H1 (cell line): ENCODE measurements at regions not wholly inside any gene's neighbourhood (a gene's known extent, or its start where the extent isn't known, plus 50 kb on each side); places are given as distances from the start of the nearest gene placed in this dataset.
"Not testable (repeated sequence)": the region's sequence is repeated elsewhere in the genome, so short reads cannot be mapped to it uniquely, and the experiment has no call there.

Source experiments
- CTCF ChIA-PET: fragments of 300-600 bp; sonication (Branson Sonifier 250); formaldehyde crosslinking; loops from one replicate; lab custom pipeline; 2021; ENCODE audit not compliant: partially characterized antibody; lab: Charles Lee
- POLR2A ChIA-PET: fragments of 300-600 bp; sonication (Branson Sonifier 250); formaldehyde crosslinking; loops from one replicate; lab custom pipeline; 2021; ENCODE audit warnings: inconsistent platforms; ENCODE audit not compliant: partially characterized antibody; lab: Charles Lee
- DNase-seq, 2 experiments: peaks; one replicate each; pipeline versions ENCODE4 v3.0.0 to v3.0.0-alpha.2; 2010 to 2022; ENCODE audit warnings: low spot score in 2 of 2, low read depth in 1 of 2, mixed read lengths in 1 of 2
- FAIRE-seq: peaks from 2 replicates; lab custom pipeline; 2011; peaks lifted over from hg19 to GRCh38; lab: Jason Lieb, UNC
- H2AFZ ChIP-seq: 2 replicates; pipeline ENCODE4 v1.8.1; 2012; ENCODE audit warnings: low read length, inconsistent platforms
- H2AK5ac ChIP-seq: 2 replicates; pipeline ENCODE4 v1.6.1; 2013; ENCODE audit warnings: low read depth, low read length
- H2BK120ac ChIP-seq: replicated peaks from 2 replicates; pipeline ENCODE3; 2013; ENCODE audit warnings: low read depth, low read length, inconsistent platforms
- H2BK12ac ChIP-seq: 2 replicates; pipeline ENCODE4 v1.6.1; 2013; ENCODE audit warnings: low read depth, low read length
- H2BK15ac ChIP-seq: 2 replicates; pipeline ENCODE4 v1.6.1; 2013; ENCODE audit warnings: low read length
- H2BK20ac ChIP-seq: 2 replicates; pipeline ENCODE4 v1.6.1; 2013; ENCODE audit warnings: low read length
- H2BK5ac ChIP-seq: 2 replicates; pipeline ENCODE4 v1.6.1; 2013; ENCODE audit warnings: low read depth, low read length
- H3K14ac ChIP-seq: 2 replicates; pipeline ENCODE4 v1.6.1; 2013; ENCODE audit warnings: inconsistent platforms; ENCODE audit not compliant: insufficient read length
- H3K18ac ChIP-seq: 2 replicates; pipeline ENCODE4 v1.6.1; 2013; ENCODE audit warnings: low read length; ENCODE audit errors: extremely low read depth
- H3K23ac ChIP-seq: 2 replicates; pipeline ENCODE4 v1.6.1; 2013; ENCODE audit warnings: inconsistent platforms; ENCODE audit not compliant: insufficient read length
- H3K23me2 ChIP-seq: 2 replicates; pipeline ENCODE4 v1.6.1; 2013; ENCODE audit warnings: low read depth, low read length
- H3K27ac ChIP-seq: 2 replicates; pipeline ENCODE4 v1.6.1; 2011; ENCODE audit warnings: low read depth, low read length, inconsistent platforms
- H3K27me3 ChIP-seq, 4 experiments: replicated peaks in 1 of 4; 1 replicate in 1 of 4; 2 replicates in 3 of 4; pipeline versions ENCODE4 v1.6.1 to v1.8.1; 2011 to 2013; ENCODE audit warnings: low read length in 3 of 4, mild to moderate bottlenecking in 3 of 4, inconsistent platforms in 2 of 4, mixed read lengths in 2 of 4, moderate library complexity in 1 of 4; ENCODE audit not compliant: control insufficient read depth in 3 of 4, insufficient read depth in 3 of 4; ENCODE audit errors: extremely low read depth in 1 of 4
- H3K36me3 ChIP-seq, 4 experiments: 2 replicates each; pipeline versions ENCODE4 v1.6.1 to v1.8.1; 2011 to 2013; ENCODE audit warnings: mild to moderate bottlenecking in 4 of 4, low read length in 3 of 4, moderate library complexity in 2 of 4, control low read depth in 1 of 4, inconsistent platforms in 1 of 4; ENCODE audit not compliant: insufficient read depth in 4 of 4, control insufficient read depth in 2 of 4
- H3K4ac ChIP-seq: replicated peaks from 2 replicates; pipeline ENCODE3; 2013; ENCODE audit warnings: low read length, low read depth, mixed read lengths, inconsistent platforms; ENCODE audit not compliant: insufficient read length
- H3K4me1 ChIP-seq, 4 experiments: replicated peaks in 1 of 4; 1 replicate in 1 of 4; 2 replicates in 3 of 4; pipeline versions ENCODE4 v1.6.1 to v1.8.1; 2011 to 2013; ENCODE audit warnings: low read length in 3 of 4, inconsistent platforms in 2 of 4, mixed read lengths in 1 of 4; ENCODE audit not compliant: insufficient read depth in 4 of 4, control insufficient read depth in 3 of 4
- H3K4me2 ChIP-seq, 2 experiments: 2 replicates each; pipeline versions ENCODE4 v1.6.1 to v1.8.1; 2011 to 2013; ENCODE audit warnings: low read depth in 2 of 2, low read length in 2 of 2, control low read depth in 1 of 2, inconsistent platforms in 1 of 2, mild to moderate bottlenecking in 1 of 2; ENCODE audit not compliant: insufficient read depth in 1 of 2
- H3K4me3 ChIP-seq, 4 experiments: fragments of 200-600, 300-600 bp in 1 of 4; sonication (generic), shearing (Covaris generic), sonication (Bioruptor Twin) in 1 of 4; 2 replicates each; pipeline versions ENCODE4 v1.5.1 to v1.8.1; 2011 to 2016; ENCODE audit warnings: low read length in 4 of 4, low read depth in 3 of 4, control low read depth in 2 of 4, inconsistent platforms in 2 of 4, mild to moderate bottlenecking in 2 of 4, mixed read lengths in 1 of 4, moderate library complexity in 1 of 4; ENCODE audit not compliant: insufficient read depth in 2 of 4; ENCODE audit errors: extremely low read depth in 1 of 4
- H3K56ac ChIP-seq: replicated peaks from 2 replicates; pipeline ENCODE3; 2013; ENCODE audit warnings: low read depth, mild to moderate bottlenecking, mixed read lengths, low read length, inconsistent platforms; ENCODE audit not compliant: insufficient read length
- H3K79me1 ChIP-seq: 2 replicates; pipeline ENCODE4 v1.6.1; 2013; ENCODE audit warnings: low read depth, low read length, control low read depth
- H3K79me2 ChIP-seq, 2 experiments: 2 replicates each; pipeline versions ENCODE4 v1.6.1 to v1.8.1; 2012 to 2013; ENCODE audit warnings: low read length in 2 of 2, mild to moderate bottlenecking in 2 of 2, inconsistent platforms in 1 of 2; ENCODE audit not compliant: insufficient read depth in 2 of 2, control insufficient read depth in 1 of 2
- H3K9ac ChIP-seq, 4 experiments: replicated peaks in 1 of 4; 1 replicate in 1 of 4; 2 replicates in 3 of 4; pipeline versions ENCODE4 v1.6.1 to v1.8.1; 2011 to 2013; ENCODE audit warnings: low read depth in 3 of 4, low read length in 3 of 4, control low read depth in 2 of 4, mild to moderate bottlenecking in 2 of 4, moderate library complexity in 2 of 4, inconsistent platforms in 1 of 4; ENCODE audit errors: extremely low read depth in 1 of 4
- H3K9me3 ChIP-seq, 2 experiments: 2 replicates each; pipeline versions ENCODE4 v1.6.1 to v1.8.1; 2012 to 2013; ENCODE audit warnings: mild to moderate bottlenecking in 2 of 2, moderate library complexity in 2 of 2, control low read depth in 1 of 2, inconsistent platforms in 1 of 2, low read depth in 1 of 2, low read length in 1 of 2, mixed read lengths in 1 of 2; ENCODE audit not compliant: insufficient read depth in 2 of 2
- H4K20me1 ChIP-seq, 2 experiments: replicated peaks in 1 of 2; 2 replicates each; pipeline versions ENCODE3 to v1.8.1; 2011 to 2013; ENCODE audit warnings: inconsistent platforms in 2 of 2, low read length in 2 of 2, mild to moderate bottlenecking in 1 of 2; ENCODE audit not compliant: insufficient read depth in 2 of 2, control insufficient read depth in 1 of 2
- H4K5ac ChIP-seq: 2 replicates; pipeline ENCODE4 v1.6.1; 2013; ENCODE audit warnings: low read length, low read depth, mixed read lengths, inconsistent platforms; ENCODE audit not compliant: insufficient read length
- H4K8ac ChIP-seq: 2 replicates; pipeline ENCODE4 v1.8.0; 2013; ENCODE audit warnings: mild to moderate bottlenecking, moderate library complexity, low read length, inconsistent platforms; ENCODE audit not compliant: insufficient read depth; ENCODE audit errors: extremely low read depth
- H4K91ac ChIP-seq: replicated peaks from 2 replicates; pipeline ENCODE3; 2013; ENCODE audit warnings: low read length, mixed read lengths, inconsistent platforms; ENCODE audit not compliant: insufficient read length
- WGBS, 2 experiments: shearing (Covaris generic) in 1 of 2; methylation state at CpG; one replicate each; pipeline versions ENCODE4 v1.1.6 to v1.1.7; 2013 to 2015; ENCODE audit warnings: low lambda C conversion rate in 2 of 2, mixed read lengths in 2 of 2, inconsistent platforms in 1 of 2, low coverage in 1 of 2, missing lambda C conversion rate in 1 of 2; ENCODE audit not compliant: insufficient replicate concordance in 2 of 2, insufficient coverage in 1 of 2, insufficient read length in 1 of 2; ENCODE audit errors: extremely low coverage in 1 of 2, missing lambda C conversion rate in 1 of 2; 5-methylcytosine and 5-hydroxymethylcytosine counted together

DNA sequence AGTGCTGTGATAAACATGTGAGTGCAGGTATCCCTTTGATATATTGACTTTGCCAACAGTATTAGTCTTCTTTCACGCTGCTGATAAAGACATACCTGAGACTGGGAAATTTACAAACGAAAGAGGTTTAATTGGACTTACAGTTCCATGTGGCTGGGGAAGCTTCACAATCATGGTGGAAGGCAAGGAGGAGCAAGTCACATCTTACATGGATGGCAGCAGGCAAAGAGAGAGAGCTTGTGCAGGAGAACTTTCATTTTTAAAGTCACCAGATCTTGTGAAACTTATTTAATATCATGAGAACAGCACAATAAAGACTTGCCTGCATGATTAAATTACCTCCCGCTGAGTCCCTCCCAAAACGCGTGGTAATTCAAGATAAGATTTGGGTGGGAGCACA is 277.9 kb upstream of the GCFC2 start:
- H3K79me2 ChIP-seq, POLR2A ChIA-PET, H3K18ac ChIP-seq, H2BK5ac ChIP-seq, H3K79me1 ChIP-seq, H2BK15ac ChIP-seq, H3K27me3 ChIP-seq, H3K23me2 ChIP-seq, H3K4me2 ChIP-seq, H2BK12ac ChIP-seq, H2AFZ ChIP-seq, DNase-seq, H3K4ac ChIP-seq, H3K4me1 ChIP-seq, H3K56ac ChIP-seq, H4K20me1 ChIP-seq, H2AK5ac ChIP-seq, H4K8ac ChIP-seq, H3K14ac ChIP-seq, CTCF ChIA-PET, H2BK20ac ChIP-seq, H3K4me3 ChIP-seq, H4K5ac ChIP-seq, H3K23ac ChIP-seq, H3K9ac ChIP-seq, H3K9me3 ChIP-seq, H4K91ac ChIP-seq, FAIRE-seq, H3K36me3 ChIP-seq, H2BK120ac ChIP-seq, H3K27ac ChIP-seq: not testable (repeated sequence)
- WGBS, 2 experiments = 97% methylated on average over 5 of the region's 5 CpGs; no CpG with 5 or more reads in 1 of the 2 experiments
